ENCODE measurements at regions not wholly inside any gene's neighbourhood (a gene's known extent, or its start where the extent isn't known, plus 50 kb on each side); places are given as distances from the start of the nearest gene placed in this dataset.

DNA sequence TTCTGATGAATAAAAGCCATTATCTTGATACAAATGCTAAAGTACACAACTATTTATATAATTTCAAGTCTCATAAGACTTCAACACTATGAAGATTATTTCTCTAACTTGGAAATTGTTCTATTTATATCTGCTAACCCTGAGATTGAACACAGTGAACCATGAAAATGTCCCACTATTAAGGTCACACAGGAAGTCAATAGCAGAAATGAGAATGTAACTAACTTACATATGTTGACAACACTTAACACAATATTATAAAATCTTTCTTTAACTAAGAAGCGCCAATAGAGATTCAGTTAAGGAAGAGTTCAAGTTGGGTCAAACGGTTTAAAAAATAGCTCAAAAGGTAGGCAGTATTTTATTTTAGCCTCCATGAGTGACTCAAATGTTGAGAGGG lies 551.8 kb upstream of the CBLB start:
- no peak overlapping the region for H3K27ac ChIP-seq
- TF ChIP-seq ZFX (IDR thresholded peaks at IDR 0.05; ENCODE audit: borderline replicate concordance), result no peak
- TF ChIP-seq, protein P1, sequence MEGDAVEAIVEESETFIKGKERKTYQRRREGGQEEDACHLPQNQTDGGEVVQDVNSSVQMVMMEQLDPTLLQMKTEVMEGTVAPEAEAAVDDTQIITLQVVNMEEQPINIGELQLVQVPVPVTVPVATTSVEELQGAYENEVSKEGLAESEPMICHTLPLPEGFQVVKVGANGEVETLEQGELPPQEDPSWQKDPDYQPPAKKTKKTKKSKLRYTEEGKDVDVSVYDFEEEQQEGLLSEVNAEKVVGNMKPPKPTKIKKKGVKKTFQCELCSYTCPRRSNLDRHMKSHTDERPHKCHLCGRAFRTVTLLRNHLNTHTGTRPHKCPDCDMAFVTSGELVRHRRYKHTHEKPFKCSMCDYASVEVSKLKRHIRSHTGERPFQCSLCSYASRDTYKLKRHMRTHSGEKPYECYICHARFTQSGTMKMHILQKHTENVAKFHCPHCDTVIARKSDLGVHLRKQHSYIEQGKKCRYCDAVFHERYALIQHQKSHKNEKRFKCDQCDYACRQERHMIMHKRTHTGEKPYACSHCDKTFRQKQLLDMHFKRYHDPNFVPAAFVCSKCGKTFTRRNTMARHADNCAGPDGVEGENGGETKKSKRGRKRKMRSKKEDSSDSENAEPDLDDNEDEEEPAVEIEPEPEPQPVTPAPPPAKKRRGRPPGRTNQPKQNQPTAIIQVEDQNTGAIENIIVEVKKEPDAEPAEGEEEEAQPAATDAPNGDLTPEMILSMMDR (IDR thresholded peaks at IDR 0.05), result no peak

DNA sequence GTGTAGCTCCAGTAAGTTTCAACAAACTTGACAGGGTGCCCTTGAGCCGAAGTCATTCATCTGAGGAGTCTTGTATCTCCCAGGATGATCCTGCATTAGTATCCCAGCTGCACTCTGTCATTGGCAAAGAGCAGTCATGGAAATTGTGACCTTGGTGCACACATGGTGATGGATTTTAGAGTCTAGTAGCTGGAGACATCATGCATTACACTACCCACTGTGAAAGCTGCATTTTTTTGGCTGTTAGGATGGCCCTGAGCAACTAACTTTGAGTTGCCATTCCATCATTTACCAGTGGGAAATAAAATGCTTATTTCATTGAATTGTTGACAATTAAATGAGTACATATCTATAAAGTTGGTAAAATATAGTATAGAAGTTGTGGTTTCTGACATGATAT lies 552.6 kb upstream of the CBLB start:
- no peak overlapping the region for H3K27ac ChIP-seq

DNA sequence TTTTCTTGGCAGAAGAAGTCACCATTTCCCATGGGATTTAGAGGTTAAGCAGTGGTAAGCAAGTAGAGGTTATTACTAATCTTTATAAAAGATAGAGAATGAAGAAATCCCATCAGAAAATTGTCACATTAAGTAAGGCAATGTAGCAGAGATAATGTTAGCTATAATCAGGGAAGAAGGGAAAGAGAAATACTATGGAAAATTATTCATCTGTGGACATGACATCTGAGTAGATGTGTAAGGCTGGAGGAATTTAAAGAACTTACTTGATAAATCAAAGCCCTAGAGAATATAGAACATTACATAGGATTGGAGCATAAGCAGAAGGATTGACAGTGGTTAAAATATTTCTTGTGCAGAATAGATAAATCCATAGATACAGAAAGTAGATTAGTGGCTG lies 553.1 kb upstream of the CBLB start:
- no peak overlapping the region for H3K27ac ChIP-seq
- TF ChIP-seq, protein P1 (IDR thresholded peaks at IDR 0.05), result no peak
- no peak for TF ChIP-seq ZFX (IDR thresholded peaks at IDR 0.05; ENCODE audit: borderline replicate concordance)

More for the DNA sequence above, 552.6 kb upstream of the CBLB start:
- TF ChIP-seq ZFX (IDR thresholded peaks at IDR 0.05; ENCODE audit: borderline replicate concordance), result no peak
- TF ChIP-seq, protein P1 (IDR thresholded peaks at IDR 0.05), result no peak

DNA sequence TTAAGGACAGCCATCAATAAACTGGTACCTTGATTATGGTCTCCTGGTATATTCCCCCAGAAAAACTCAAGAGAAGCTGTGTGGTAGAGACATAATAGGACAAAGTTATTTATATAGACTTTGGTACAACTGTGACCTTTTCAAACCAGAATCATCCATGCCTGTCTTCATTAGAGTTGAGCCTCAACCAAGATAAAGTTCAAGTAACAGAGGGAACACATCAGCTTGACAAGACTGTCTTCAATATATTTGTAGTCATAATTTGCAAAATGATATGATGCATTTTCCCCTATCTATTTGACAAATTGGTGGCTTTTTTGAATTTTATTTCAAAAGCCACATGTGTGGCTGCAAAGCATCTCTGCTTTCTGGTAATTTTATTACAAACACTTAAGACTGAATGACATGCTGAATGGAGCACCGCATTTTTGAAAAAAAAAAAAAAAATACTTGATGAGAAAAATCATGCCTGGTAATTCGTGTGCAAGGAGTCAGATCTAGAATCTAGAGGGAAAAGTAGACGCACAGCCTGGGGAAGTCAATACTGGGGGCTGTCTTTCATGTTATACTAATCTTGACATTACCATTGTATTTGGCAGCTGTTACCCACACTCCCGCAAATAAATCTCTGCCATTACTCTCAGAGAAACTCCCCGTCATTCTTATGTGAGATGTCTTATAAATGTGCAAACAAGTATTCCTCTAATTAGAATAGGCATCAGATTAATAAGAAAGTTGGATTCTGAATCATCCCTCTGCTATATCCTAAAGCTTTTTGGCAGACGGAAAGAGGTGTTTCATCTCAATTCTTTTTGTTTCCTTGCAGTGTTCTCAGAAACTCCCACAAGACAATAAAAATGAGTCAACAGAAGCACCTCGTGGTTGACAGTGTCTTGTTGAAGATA lies 554.8 kb upstream of the CBLB start:
- no peak overlapping the region for H3K27ac ChIP-seq
- TF ChIP-seq, protein P1 (IDR thresholded peaks at IDR 0.05), result no peak
- no peak for TF ChIP-seq ZFX (IDR thresholded peaks at IDR 0.05; ENCODE audit: borderline replicate concordance)

DNA sequence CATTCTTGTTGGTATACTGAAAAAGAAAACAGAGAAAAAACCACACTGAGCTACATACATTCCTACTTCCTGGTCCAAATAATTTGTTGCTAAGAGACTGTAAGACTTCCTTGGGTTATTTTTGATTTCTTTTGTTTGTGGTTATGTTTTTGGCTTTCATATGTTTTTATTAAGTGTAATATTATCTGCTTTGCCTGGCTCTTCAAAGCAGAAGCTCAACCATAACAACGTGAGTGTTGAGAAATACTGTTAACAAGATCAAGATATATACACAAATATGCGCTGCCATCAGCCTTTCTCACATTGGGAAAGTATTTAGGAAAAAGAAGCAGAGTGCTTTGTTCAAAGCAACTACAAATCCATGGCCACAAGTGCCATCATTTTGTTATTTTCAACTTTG lies 556.2 kb upstream of the CBLB start:
- TF ChIP-seq, protein P1 (IDR thresholded peaks at IDR 0.05), result no peak
- no peak for TF ChIP-seq ZFX (IDR thresholded peaks at IDR 0.05; ENCODE audit: borderline replicate concordance)
- H3K27ac ChIP-seq, result no peak overlapping the region

DNA sequence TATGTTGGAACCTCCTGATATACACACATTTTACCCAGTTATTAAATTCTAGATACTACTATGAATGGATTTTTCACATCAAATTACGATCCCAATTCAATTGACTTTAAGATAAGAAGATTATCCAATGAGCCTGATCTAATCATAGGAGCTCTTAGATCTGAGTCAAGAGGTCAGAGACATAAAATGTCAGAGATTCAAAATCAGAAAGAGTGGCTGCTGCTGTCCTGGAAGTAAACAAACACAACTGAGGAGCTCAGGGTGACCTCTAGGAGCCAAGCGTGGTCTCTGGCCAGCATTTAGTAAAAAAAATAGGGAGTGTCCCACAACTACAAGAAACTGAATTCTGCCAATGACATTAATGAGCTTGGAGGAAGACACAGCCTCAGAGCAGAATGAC lies 557.1 kb upstream of the CBLB start:
- TF ChIP-seq, protein P1 (IDR thresholded peaks at IDR 0.05), result no peak

DNA sequence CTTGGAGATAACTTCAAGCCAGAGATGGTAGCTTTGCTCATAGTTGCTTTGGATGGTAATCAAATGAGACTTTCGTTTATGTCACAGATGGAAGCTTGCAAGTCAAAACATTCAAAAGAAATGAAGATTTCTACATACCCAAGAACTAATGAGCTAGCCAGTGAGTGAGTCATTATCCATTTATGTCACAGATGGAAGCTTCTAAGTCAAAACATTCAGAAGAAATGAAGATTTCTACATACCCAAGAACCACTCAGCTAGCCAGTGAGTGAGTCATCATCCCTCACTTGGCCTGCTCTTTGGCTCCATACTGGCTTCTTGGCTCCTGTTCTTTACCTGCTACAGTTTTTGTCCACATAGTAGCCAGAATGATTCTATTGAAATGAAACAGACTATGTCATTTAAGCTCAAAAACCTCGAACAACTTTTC lies 559.8 kb upstream of the CBLB start:
- H3K27ac ChIP-seq, result no peak overlapping the region
- TF ChIP-seq ZFX (IDR thresholded peaks at IDR 0.05; ENCODE audit: borderline replicate concordance), result no peak

More for the DNA sequence above, 557.1 kb upstream of the CBLB start:
- no peak overlapping the region for H3K27ac ChIP-seq

Data from 22Rv1 (cell line).